ENCODE measurements at regions not wholly inside any gene's neighbourhood (a gene's known extent, or its start where the extent isn't known, plus 50 kb on each side); places are given as distances from the start of the nearest gene placed in this dataset.

GRCh38 chr18:60861575-60861974 lies 471.7 kb upstream of the CDH20 start:
- no peak for TF ChIP-seq POLR2A (IDR thresholded peaks at IDR 0.05; ENCODE audit: extremely low read depth, insufficient read length)
- TF ChIP-seq CTCF (IDR thresholded peaks at IDR 0.05; ENCODE audit: low read depth, low read length), result no peak
- no peak for TF ChIP-seq MAX (IDR thresholded peaks at IDR 0.05; ENCODE audit: low read depth, low read length)
- TF ChIP-seq MYC (IDR thresholded peaks at IDR 0.05; ENCODE audit: low read depth, low read length), result no peak

Data from NB4 (cell line).